CD8-positive, alpha-beta memory T cell (primary cell): ENCODE measurements at regions not wholly inside any gene's neighbourhood (a gene's known extent, or its start where the extent isn't known, plus 50 kb on each side); places are given as distances from the start of the nearest gene placed in this dataset.

Source experiments
- CTCF ChIA-PET: fragments of 350-600 bp; sonication (Branson Sonifier 250); formaldehyde crosslinking; loops from one replicate; lab custom pipeline; 2021; ENCODE audit warnings: antibody characterized with exemption; lab: Charles Lee
- POLR2A ChIA-PET: fragments of 350-600 bp; sonication (Branson Sonifier 250); formaldehyde crosslinking; loops from one replicate; lab custom pipeline; 2021; ENCODE audit warnings: antibody characterized with exemption; lab: Charles Lee
- DNase-seq, 5 donors: peaks; one replicate each; pipeline versions ENCODE4 v3.0.0 to v3.0.0-alpha.2; 2020 to 2022; ENCODE audit warnings: mixed read lengths in 1 of 5
- H3K27ac ChIP-seq: one replicate; pipeline ENCODE4 v1.7.0; 2013; ENCODE audit warnings: low read depth, mild to moderate bottlenecking, low read length, moderate library complexity
- H3K27me3 ChIP-seq: 2 replicates; pipeline ENCODE4 v1.7.0; 2013; ENCODE audit warnings: low read length, mild to moderate bottlenecking; ENCODE audit not compliant: insufficient read depth, poor library complexity, severe bottlenecking
- H3K36me3 ChIP-seq: 2 replicates; pipeline ENCODE4 v1.7.0; 2013; ENCODE audit warnings: mild to moderate bottlenecking, low read length, moderate library complexity; ENCODE audit not compliant: insufficient read depth
- H3K4me1 ChIP-seq: 2 replicates; pipeline ENCODE4 v1.7.0; 2013; ENCODE audit warnings: mild to moderate bottlenecking, low read length, moderate library complexity; ENCODE audit not compliant: insufficient read depth
- H3K4me3 ChIP-seq: 2 replicates; pipeline ENCODE4 v1.7.0; 2013; ENCODE audit warnings: mild to moderate bottlenecking, low read length
- H3K9me3 ChIP-seq: 2 replicates; pipeline ENCODE4 v1.7.0; 2013; ENCODE audit warnings: mild to moderate bottlenecking, low read length
- H3K27ac Mint-ChIP-seq, 8 donors: one replicate each; pipeline ENCODE4 v1.8.0; 2020 to 2021; ENCODE audit warnings: mixed read lengths in 8 of 8, mild to moderate bottlenecking in 6 of 8, inconsistent platforms in 3 of 8, moderate library complexity in 3 of 8
- H3K27me3 Mint-ChIP-seq, 2 donors: one replicate each; pipeline ENCODE4 v1.8.0; 2020 to 2021; ENCODE audit warnings: mixed read lengths in 2 of 2, mild to moderate bottlenecking in 1 of 2, moderate library complexity in 1 of 2
- H3K36me3 Mint-ChIP-seq, 3 donors: one replicate each; pipeline ENCODE4 v1.8.0; 2020 to 2021; ENCODE audit warnings: mixed read lengths in 3 of 3, inconsistent platforms in 1 of 3, mild to moderate bottlenecking in 1 of 3
- H3K4me1 Mint-ChIP-seq, 3 donors: one replicate each; pipeline ENCODE4 v1.8.0; 2020 to 2021; ENCODE audit warnings: mixed read lengths in 3 of 3, inconsistent platforms in 1 of 3, mild to moderate bottlenecking in 1 of 3
- H3K4me3 Mint-ChIP-seq, 7 donors: one replicate each; pipeline ENCODE4 v1.8.0; 2020 to 2021; ENCODE audit warnings: mixed read lengths in 7 of 7, mild to moderate bottlenecking in 6 of 7, moderate library complexity in 4 of 7, inconsistent platforms in 2 of 7
- H3K9me3 Mint-ChIP-seq, 5 donors: one replicate each; pipeline ENCODE4 v1.8.0; 2020 to 2022; ENCODE audit warnings: mixed read lengths in 5 of 5, mild to moderate bottlenecking in 3 of 5, moderate library complexity in 2 of 5, inconsistent platforms in 1 of 5

DNA sequence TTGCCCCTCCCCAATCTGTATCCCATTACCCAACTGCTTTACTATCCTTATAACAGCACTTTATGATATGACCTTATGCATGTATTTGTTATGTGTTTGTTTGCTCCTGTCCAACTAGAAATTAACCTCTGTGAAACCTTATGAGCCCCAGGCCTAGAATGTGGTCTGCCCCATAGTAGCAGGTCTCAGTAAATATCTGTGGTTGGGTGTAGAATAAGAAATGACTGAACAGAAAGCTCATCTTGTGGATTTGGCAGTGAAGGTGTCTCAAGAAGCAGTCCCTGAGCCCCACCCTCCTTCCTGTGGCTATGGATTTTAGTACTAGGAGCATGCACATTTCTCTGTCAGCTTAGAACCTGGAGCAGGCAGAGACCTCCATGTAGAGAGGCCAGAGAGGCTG, 229.0 kb upstream of the LCORL start:
- H3K36me3 ChIP-seq: no peaks in the 10 kb centered on the region
- H3K27ac Mint-ChIP-seq: no peak overlapping the region
- H3K9me3 ChIP-seq: no peaks in the 10 kb centered on the region
- ChIA-PET CTCF (no interaction called here), POLR2A (no interaction called here)
- no peak overlapping the region for H3K4me3 ChIP-seq
- no peak overlapping the region for H3K27ac ChIP-seq
- H3K4me1 Mint-ChIP-seq: no peaks in the 10 kb centered on the region
- H3K4me1 ChIP-seq: no peaks in the 10 kb centered on the region
- no peak overlapping the region for H3K4me3 Mint-ChIP-seq
- peaks cover 0 to 3% of the 10 kb centered on the region in 2 donors for H3K27me3 Mint-ChIP-seq
- H3K36me3 Mint-ChIP-seq: no peaks in the 10 kb centered on the region
- H3K27me3 ChIP-seq: no peaks in the 10 kb centered on the region
- H3K9me3 Mint-ChIP-seq: no peaks in the 10 kb centered on the region
- no peak for DNase-seq

DNA sequence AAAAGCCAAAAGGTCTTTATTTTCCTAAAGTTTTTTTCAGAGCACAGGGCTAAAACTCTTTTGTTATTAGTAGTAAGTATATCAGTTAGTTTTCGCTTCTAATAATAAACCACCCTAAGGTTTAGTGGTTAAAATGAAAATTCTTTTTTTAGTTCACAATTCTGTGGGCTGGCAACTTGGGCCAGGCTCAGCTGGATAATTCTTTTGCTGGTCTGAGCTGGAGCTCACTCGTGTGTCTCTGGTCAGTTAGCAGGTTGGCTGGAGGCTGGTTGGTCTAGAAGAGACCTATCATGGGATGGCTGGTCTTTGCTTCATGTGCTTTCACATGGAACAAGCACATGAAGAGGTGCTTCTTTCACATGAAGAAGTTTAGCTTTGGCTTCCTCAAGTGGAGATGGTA, 227.1 kb upstream of the LCORL start:
- ChIA-PET CTCF (no interaction called here), POLR2A (no interaction called here)
- H3K36me3 Mint-ChIP-seq: no peaks in the 10 kb centered on the region

GRCh38 chr4:18247189-18247588, 225.6 kb upstream of the LCORL start:
- H3K27me3 ChIP-seq: no peaks in the 10 kb centered on the region
- DNase-seq: no peak
- H3K4me3 Mint-ChIP-seq: no peak overlapping the region
- no peaks in the 10 kb centered on the region for H3K36me3 Mint-ChIP-seq
- H3K4me1 ChIP-seq: no peaks in the 10 kb centered on the region
- no peak overlapping the region for H3K27ac Mint-ChIP-seq
- H3K27ac ChIP-seq: no peak overlapping the region
- H3K9me3 Mint-ChIP-seq: no peaks in the 10 kb centered on the region
- CTCF ChIA-PET: no interaction called here
- H3K36me3 ChIP-seq: no peaks in the 10 kb centered on the region
- H3K9me3 ChIP-seq: no peaks in the 10 kb centered on the region
- H3K4me1 Mint-ChIP-seq: no peaks in the 10 kb centered on the region
- POLR2A ChIA-PET: no interaction called here
- peaks cover 0 to 3% of the 10 kb centered on the region in 2 donors for H3K27me3 Mint-ChIP-seq
- H3K4me3 ChIP-seq: no peak overlapping the region

More for the DNA sequence above, 227.1 kb upstream of the LCORL start:
- H3K27me3 Mint-ChIP-seq: peaks cover 0 to 3% of the 10 kb centered on the region in 2 donors
- H3K27ac Mint-ChIP-seq: no peak overlapping the region
- no peak for DNase-seq
- Histone ChIP-seq H3K4me3 (no peak overlapping the region), H3K27ac (no peak overlapping the region), H3K36me3 (no peaks in the 10 kb centered on the region), H3K27me3 (no peaks in the 10 kb centered on the region), H3K4me1 (no peaks in the 10 kb centered on the region), H3K9me3 (no peaks in the 10 kb centered on the region)
- H3K4me1 Mint-ChIP-seq: no peaks in the 10 kb centered on the region
- no peak overlapping the region for H3K4me3 Mint-ChIP-seq
- no peaks in the 10 kb centered on the region for H3K9me3 Mint-ChIP-seq

DNA sequence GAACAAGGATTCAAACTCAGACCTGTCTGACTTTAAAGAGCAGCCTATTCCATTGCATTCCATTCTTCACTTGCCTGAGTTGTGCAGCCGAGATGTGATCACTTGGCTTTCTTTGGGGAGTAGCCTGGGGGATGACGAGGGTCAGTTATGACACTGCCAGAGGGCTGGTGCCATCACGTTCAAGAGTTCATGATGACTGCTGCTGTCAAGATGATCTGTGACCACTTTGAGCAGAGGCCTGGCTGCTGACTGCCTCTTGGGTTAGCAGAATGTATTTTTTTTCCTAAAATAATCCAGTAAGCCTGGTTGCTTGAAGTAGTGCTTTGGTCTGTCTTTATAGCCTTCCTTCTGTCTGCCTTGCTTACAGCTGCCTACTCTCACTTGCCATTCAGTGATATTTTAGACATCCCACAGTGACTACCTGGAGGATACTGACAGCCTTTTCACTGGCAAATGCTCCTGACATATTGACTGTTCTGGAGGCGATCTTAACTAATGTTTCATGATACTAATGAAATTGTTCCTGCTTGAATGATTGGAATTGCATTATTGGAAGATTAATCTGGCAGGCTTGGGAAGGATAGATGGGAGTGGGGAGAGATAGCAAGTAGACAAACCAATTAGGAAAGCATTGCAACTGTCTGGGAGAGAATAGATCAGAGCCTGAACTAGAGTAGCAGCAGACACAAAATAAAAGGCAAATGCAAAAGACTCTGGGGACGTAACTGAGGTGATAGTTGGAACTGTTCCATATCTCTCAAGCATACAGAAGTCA, 221.6 kb upstream of the LCORL start:
- Histone ChIP-seq H3K27me3 (no peaks in the 10 kb centered on the region), H3K9me3 (no peaks in the 10 kb centered on the region), H3K36me3 (no peaks in the 10 kb centered on the region), H3K27ac (no peak overlapping the region), H3K4me1 (no peaks in the 10 kb centered on the region), H3K4me3 (no peak overlapping the region)
- POLR2A ChIA-PET: no interaction called here
- Mint-ChIP-seq H3K27ac (no peak overlapping the region), H3K9me3 (no peaks in the 10 kb centered on the region), H3K36me3 (no peaks in the 10 kb centered on the region), H3K4me1 (no peaks in the 10 kb centered on the region), H3K27me3 (no peaks in the 10 kb centered on the region), H3K4me3 (no peak overlapping the region)
- CTCF ChIA-PET: no interaction called here
- no peak for DNase-seq

GRCh38 chr4:18241727-18242126, 220.2 kb upstream of the LCORL start:
- no peak for DNase-seq
- Mint-ChIP-seq H3K27ac (no peak overlapping the region), H3K4me1 (no peaks in the 10 kb centered on the region), H3K9me3 (no peaks in the 10 kb centered on the region), H3K36me3 (no peaks in the 10 kb centered on the region), H3K27me3 (no peaks in the 10 kb centered on the region), H3K4me3 (no peak overlapping the region)
- Histone ChIP-seq H3K4me1 (no peaks in the 10 kb centered on the region), H3K9me3 (no peaks in the 10 kb centered on the region), H3K4me3 (no peak overlapping the region), H3K27ac (no peak overlapping the region), H3K27me3 (no peaks in the 10 kb centered on the region), H3K36me3 (no peaks in the 10 kb centered on the region)
- POLR2A ChIA-PET: no interaction called here
- CTCF ChIA-PET: no interaction called here

- no peak overlapping the region for H3K4me3 ChIP-seq
- peaks cover 0 to 10% (median 5%) of the 10 kb centered on the region in 5 donors for H3K9me3 Mint-ChIP-seq
- CTCF ChIA-PET: no interaction called here
- H3K27me3 ChIP-seq: no peaks in the 10 kb centered on the region
- H3K27ac Mint-ChIP-seq: no peak overlapping the region
- no peak overlapping the region for H3K27ac ChIP-seq
- peaks cover 0 to 3% of the 10 kb centered on the region in 2 donors for H3K27me3 Mint-ChIP-seq
- H3K4me1 ChIP-seq: no peaks in the 10 kb centered on the region
- H3K36me3 Mint-ChIP-seq: no peaks in the 10 kb centered on the region
- POLR2A ChIA-PET: no interaction called here
- H3K4me1 Mint-ChIP-seq: no peaks in the 10 kb centered on the region
- no peak overlapping the region for H3K4me3 Mint-ChIP-seq
- no peak for DNase-seq
- H3K36me3 ChIP-seq: no peaks in the 10 kb centered on the region
- H3K9me3 ChIP-seq: no peaks in the 10 kb centered on the region
Observed at GRCh38 chr4:18234108-18234507, 212.6 kb upstream of the LCORL start.

GRCh38 chr4:18231726-18232125, 210.2 kb upstream of the LCORL start:
- H3K27ac Mint-ChIP-seq: no peak overlapping the region
- CTCF ChIA-PET: no interaction called here
- no peak overlapping the region for H3K4me3 ChIP-seq
- H3K27me3 Mint-ChIP-seq: peaks cover 6 to 10% of the 10 kb centered on the region in 2 donors
- H3K36me3 Mint-ChIP-seq: no peaks in the 10 kb centered on the region
- H3K4me1 ChIP-seq: no peaks in the 10 kb centered on the region
- H3K9me3 ChIP-seq: no peaks in the 10 kb centered on the region
- H3K4me3 Mint-ChIP-seq: no peak overlapping the region
- H3K27ac ChIP-seq: no peak overlapping the region
- peaks cover 2 to 16% (median 13%) of the 10 kb centered on the region in 5 donors for H3K9me3 Mint-ChIP-seq
- no peaks in the 10 kb centered on the region for H3K4me1 Mint-ChIP-seq
- no peaks in the 10 kb centered on the region for H3K27me3 ChIP-seq
- H3K36me3 ChIP-seq: no peaks in the 10 kb centered on the region
- no peak for DNase-seq
- POLR2A ChIA-PET: no interaction called here

DNA sequence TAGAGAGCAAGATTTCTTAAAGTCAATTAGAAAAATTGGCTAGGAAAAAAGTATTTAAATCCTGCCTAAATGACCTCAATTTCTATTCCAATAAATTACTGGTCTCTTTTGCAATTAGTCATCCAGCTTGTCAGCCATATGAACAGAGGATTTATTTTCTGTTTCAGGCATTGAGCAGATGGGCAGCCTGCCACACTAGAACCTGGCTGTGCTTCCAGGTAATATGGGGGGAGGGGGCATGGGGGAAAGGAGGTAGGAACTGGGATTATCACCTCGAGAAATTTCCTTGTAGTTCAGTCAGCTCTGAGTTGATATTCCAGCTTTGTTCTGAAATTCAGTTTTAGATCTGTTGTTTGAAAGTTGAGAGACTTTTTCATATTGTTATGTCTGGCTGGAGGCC, 206.3 kb upstream of the LCORL start:
- Histone ChIP-seq H3K36me3 (no peaks in the 10 kb centered on the region), H3K9me3 (no peaks in the 10 kb centered on the region), H3K4me3 (no peak overlapping the region), H3K27ac (no peak overlapping the region), H3K4me1 (no peaks in the 10 kb centered on the region), H3K27me3 (no peaks in the 10 kb centered on the region)
- ChIA-PET CTCF (no interaction called here), POLR2A (no interaction called here)
- peaks cover 6 to 29% of the 10 kb centered on the region in 2 donors for H3K27me3 Mint-ChIP-seq
- DNase-seq: no peak
- no peak overlapping the region for H3K4me3 Mint-ChIP-seq
- H3K9me3 Mint-ChIP-seq: peaks cover 2 to 16% (median 13%) of the 10 kb centered on the region in 5 donors
- H3K27ac Mint-ChIP-seq: no peak overlapping the region
- no peaks in the 10 kb centered on the region for H3K4me1 Mint-ChIP-seq
- no peaks in the 10 kb centered on the region for H3K36me3 Mint-ChIP-seq
